Osteoblast (primary cell): ENCODE measurements at regions not wholly inside any gene's neighbourhood (a gene's known extent, or its start where the extent isn't known, plus 50 kb on each side); places are given as distances from the start of the nearest gene placed in this dataset.
"Not testable (repeated sequence)": the region's sequence is repeated elsewhere in the genome, so short reads cannot be mapped to it uniquely, and the experiment has no call there.

Source experiments
- DNase-seq: peaks from one replicate; pipeline ENCODE4 v3.0.0; 2011; ENCODE audit warnings: low spot score, mixed read lengths; ENCODE audit not compliant: insufficient read length; ENCODE audit errors: missing footprints
- H2AFZ ChIP-seq: 2 replicates; pipeline ENCODE4 v1.6.0; 2011; ENCODE audit warnings: mild to moderate bottlenecking, low read length
- H3K27ac ChIP-seq: 2 replicates; pipeline ENCODE4 v1.5.1; 2011; ENCODE audit warnings: mild to moderate bottlenecking, low read depth, low read length, moderate library complexity
- H3K27me3 ChIP-seq: 2 replicates; pipeline ENCODE4 v1.6.0; 2012; ENCODE audit warnings: mild to moderate bottlenecking, control low read depth, inconsistent platforms, low read length, moderate library complexity; ENCODE audit not compliant: insufficient read depth
- H3K36me3 ChIP-seq: 2 replicates; pipeline ENCODE4 v1.5.1; 2011; ENCODE audit warnings: mild to moderate bottlenecking, low read length, control low read depth, moderate library complexity; ENCODE audit not compliant: insufficient read depth
- H3K4me1 ChIP-seq: 2 replicates; pipeline ENCODE4 v1.5.1; 2011; ENCODE audit warnings: mild to moderate bottlenecking, low read length, control low read depth, moderate library complexity; ENCODE audit not compliant: insufficient read depth
- H3K4me2 ChIP-seq: 2 replicates; pipeline ENCODE4 v1.6.0; 2011; ENCODE audit warnings: mild to moderate bottlenecking, low read length; ENCODE audit not compliant: insufficient read depth
- H3K4me3 ChIP-seq: fragments of 200-600 bp; sonication (generic); 3 replicates; pipeline ENCODE4 v1.5.1; 2012; ENCODE audit warnings: mild to moderate bottlenecking, low read length, inconsistent platforms; ENCODE audit not compliant: insufficient read depth
- H3K79me2 ChIP-seq: 2 replicates; pipeline ENCODE4 v1.6.0; 2012; ENCODE audit warnings: mild to moderate bottlenecking, low read length, control low read depth, inconsistent platforms; ENCODE audit not compliant: insufficient read depth
- H3K9me3 ChIP-seq: 2 replicates; pipeline ENCODE4 v1.5.1; 2011; ENCODE audit warnings: low read depth, low read length, control low read depth
- H4K20me1 ChIP-seq: 2 replicates; pipeline ENCODE4 v1.6.0; 2012; ENCODE audit warnings: mild to moderate bottlenecking, low read length, control low read depth; ENCODE audit not compliant: insufficient read depth
- TF ChIP-seq, protein P1 (sequence below): IDR thresholded peaks from 2 replicates; pipeline ENCODE4 v1.5.1; 2011; ENCODE audit warnings: mild to moderate bottlenecking, low read depth, low read length, moderate library complexity; ENCODE audit errors: extremely low read depth

GRCh38 chr12:25701290-25701689 lies 148.2 kb upstream of the LMNTD1 start:
- TF ChIP-seq, protein P1, sequence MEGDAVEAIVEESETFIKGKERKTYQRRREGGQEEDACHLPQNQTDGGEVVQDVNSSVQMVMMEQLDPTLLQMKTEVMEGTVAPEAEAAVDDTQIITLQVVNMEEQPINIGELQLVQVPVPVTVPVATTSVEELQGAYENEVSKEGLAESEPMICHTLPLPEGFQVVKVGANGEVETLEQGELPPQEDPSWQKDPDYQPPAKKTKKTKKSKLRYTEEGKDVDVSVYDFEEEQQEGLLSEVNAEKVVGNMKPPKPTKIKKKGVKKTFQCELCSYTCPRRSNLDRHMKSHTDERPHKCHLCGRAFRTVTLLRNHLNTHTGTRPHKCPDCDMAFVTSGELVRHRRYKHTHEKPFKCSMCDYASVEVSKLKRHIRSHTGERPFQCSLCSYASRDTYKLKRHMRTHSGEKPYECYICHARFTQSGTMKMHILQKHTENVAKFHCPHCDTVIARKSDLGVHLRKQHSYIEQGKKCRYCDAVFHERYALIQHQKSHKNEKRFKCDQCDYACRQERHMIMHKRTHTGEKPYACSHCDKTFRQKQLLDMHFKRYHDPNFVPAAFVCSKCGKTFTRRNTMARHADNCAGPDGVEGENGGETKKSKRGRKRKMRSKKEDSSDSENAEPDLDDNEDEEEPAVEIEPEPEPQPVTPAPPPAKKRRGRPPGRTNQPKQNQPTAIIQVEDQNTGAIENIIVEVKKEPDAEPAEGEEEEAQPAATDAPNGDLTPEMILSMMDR = no peak
- H2AFZ ChIP-seq = no peak overlapping the region
- DNase-seq = no peak

GRCh38 chr12:25702553-25702952 lies 149.5 kb upstream of the LMNTD1 start:
- H4K20me1 ChIP-seq = no peaks in the 10 kb centered on the region
- no peak overlapping the region for H3K27ac ChIP-seq
- H3K9me3 ChIP-seq = no peaks in the 10 kb centered on the region
- no peak for DNase-seq
- H3K36me3 ChIP-seq = no peaks in the 10 kb centered on the region
- H2AFZ ChIP-seq = no peak overlapping the region
- H3K27me3 ChIP-seq = no peaks in the 10 kb centered on the region
- no peak overlapping the region for H3K4me3 ChIP-seq
- no peaks in the 10 kb centered on the region for H3K79me2 ChIP-seq
- TF ChIP-seq, protein P1 = no peak
- H3K4me2 ChIP-seq = no peak overlapping the region
- no peaks in the 10 kb centered on the region for H3K4me1 ChIP-seq

More at GRCh38 chr12:25701290-25701689, 148.2 kb upstream of the LMNTD1 start:
- H3K4me2 ChIP-seq = no peak overlapping the region
- no peaks in the 10 kb centered on the region for H4K20me1 ChIP-seq
- H3K9me3 ChIP-seq = no peaks in the 10 kb centered on the region
- no peaks in the 10 kb centered on the region for H3K36me3 ChIP-seq
- H3K4me3 ChIP-seq = no peak overlapping the region
- no peak overlapping the region for H3K27ac ChIP-seq
- H3K79me2 ChIP-seq = no peaks in the 10 kb centered on the region
- H3K27me3 ChIP-seq = no peaks in the 10 kb centered on the region
- H3K4me1 ChIP-seq = no peaks in the 10 kb centered on the region

GRCh38 chr12:25705261-25705660 lies 152.2 kb upstream of the LMNTD1 start:
- Histone ChIP-seq H3K79me2 (no peaks in the 10 kb centered on the region), H2AFZ (no peak overlapping the region), H3K27me3 (no peaks in the 10 kb centered on the region), H3K36me3 (no peaks in the 10 kb centered on the region), H3K4me2 (no peak overlapping the region), H4K20me1 (no peaks in the 10 kb centered on the region), H3K4me3 (no peak overlapping the region), H3K9me3 (no peaks in the 10 kb centered on the region), H3K27ac (no peak overlapping the region), H3K4me1 (no peaks in the 10 kb centered on the region)
- TF ChIP-seq, protein P1 = no peak
- no peak for DNase-seq

GRCh38 chr12:25706646-25707045 lies 153.6 kb upstream of the LMNTD1 start:
- H3K9me3 ChIP-seq, H3K4me2 ChIP-seq, H3K36me3 ChIP-seq, H3K79me2 ChIP-seq, H4K20me1 ChIP-seq, H2AFZ ChIP-seq, H3K27me3 ChIP-seq, H3K4me1 ChIP-seq, H3K4me3 ChIP-seq, DNase-seq, H3K27ac ChIP-seq: not testable (repeated sequence)
